SHP77 treated with DMSO at 0.1 percent for 48 hours (cell line): ENCODE measurements at regions not wholly inside any gene's neighbourhood (a gene's known extent, or its start where the extent isn't known, plus 50 kb on each side); places are given as distances from the start of the nearest gene placed in this dataset.

Experiments used
- DNase-seq: peaks from one replicate; lab custom pipeline; 2025; lab: John Stamatoyannopoulos, UW

DNA sequence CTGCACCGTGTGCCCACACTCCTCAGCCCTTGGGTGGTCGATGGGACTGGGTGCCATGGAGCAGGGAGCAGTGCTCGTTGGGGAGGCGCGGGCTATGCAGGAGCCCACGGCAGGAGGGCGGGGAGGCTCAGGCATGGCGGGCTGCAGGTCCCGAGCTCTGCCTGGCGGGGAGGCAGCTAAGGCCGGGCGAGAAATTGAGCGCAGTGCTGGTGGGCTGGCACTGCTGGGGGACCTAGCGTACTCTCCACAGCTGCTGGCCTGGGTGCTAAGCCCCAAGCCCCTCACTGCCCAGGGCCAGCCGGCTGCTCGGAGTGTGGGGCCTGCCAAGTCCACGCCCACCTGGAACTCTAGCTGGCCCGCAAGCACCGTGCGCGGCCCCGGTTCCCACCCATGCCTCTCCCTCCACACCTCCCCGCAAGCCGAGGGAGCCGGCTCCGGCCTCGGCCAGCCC lies 55.9 kb upstream of the ECI2 start:
- no peak for DNase-seq

DNA sequence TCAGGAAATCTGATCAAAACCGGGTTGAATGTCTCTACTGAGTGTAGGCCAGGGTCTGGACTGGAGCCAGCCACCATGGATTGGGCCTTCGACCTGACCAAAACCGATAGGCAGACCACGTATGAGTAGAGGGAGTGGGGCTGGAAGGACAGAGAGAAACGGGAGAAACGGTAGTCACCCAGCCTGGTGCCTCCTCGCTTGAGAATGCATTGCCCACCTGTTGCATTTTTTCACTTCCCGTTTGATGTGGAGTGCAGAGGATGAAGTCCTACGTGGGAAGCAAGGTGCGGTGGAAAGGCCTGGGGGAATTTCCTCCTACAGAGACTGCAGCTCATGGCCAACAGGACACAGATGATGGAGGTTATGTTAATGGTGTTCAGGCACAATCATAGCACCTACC lies 53.9 kb upstream of the ECI2 start:
- no peak for DNase-seq

DNA sequence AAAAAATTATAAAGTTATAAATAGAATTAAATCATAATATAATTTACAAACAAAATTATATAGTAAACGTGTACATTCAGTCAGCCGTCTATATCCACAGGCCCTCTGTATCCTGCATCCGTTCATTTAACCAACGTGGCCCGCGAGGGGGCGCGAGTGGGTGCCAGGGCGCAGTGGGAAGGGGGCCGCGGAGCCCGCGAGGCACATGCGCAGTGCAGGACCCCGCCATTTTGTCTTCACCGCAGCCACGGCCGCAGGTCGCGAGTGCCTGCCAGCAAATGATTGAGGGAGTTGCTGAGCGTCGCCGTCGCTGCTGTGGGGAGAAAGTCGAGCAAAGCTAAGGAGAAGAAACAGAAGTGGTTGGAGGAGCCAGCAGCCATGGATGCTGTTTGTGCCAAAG lies 53.4 kb upstream of the ECI2 start:
- no peak for DNase-seq

DNA sequence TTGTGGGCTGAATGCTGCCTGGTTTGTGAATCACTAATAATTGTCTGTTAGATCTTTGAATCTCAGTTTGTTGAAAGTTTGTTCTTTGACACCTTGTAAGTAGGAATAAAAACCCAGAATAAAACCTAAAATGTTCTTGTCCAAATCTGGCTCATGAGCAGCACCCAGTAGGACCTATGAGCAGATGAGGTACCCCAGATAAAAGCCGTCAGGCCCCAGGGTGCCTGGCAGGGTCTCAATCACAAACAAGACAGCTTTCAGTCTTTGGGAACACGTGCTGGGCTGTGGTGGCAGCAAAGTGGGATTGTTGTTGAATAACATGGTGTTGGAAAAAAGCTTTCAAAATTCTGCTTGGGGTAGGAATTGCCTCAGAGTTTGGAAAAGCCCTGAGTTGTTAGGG lies 52.1 kb upstream of the ECI2 start:
- no peak for DNase-seq

GRCh38 chr6:4186385-4186784 lies 51.0 kb upstream of the ECI2 start:
- DNase-seq, result no peak

GRCh38 chr6:4185846-4186245 lies 50.5 kb upstream of the ECI2 start:
- DNase-seq, result no peak

- DNase-seq, result no peak
Observed at GRCh38 chr6:4185419-4185818, 50.0 kb upstream of the ECI2 start.
